AG04449 (cell line): ENCODE measurements at regions not wholly inside any gene's neighbourhood (a gene's known extent, or its start where the extent isn't known, plus 50 kb on each side); places are given as distances from the start of the nearest gene placed in this dataset.

Experiments
- CTCF ChIA-PET: fragments of 350-600 bp; formaldehyde crosslinking; extraction: SDS; loops from one replicate; lab custom pipeline; 2021; ENCODE audit warnings: antibody characterized with exemption; lab: Yijun Ruan, JAX
- POLR2A ChIA-PET: fragments of 400-600, 350-600 bp; formaldehyde crosslinking; extraction: SDS; loops from one replicate; lab custom pipeline; 2020; ENCODE audit warnings: antibody characterized with exemption, inconsistent platforms; lab: Yijun Ruan, JAX
- DNase-seq: peaks from one replicate; pipeline ENCODE4 v3.0.0-alpha.2; 2010; ENCODE audit warnings: low read depth, low spot score
- H3K4me3 ChIP-seq: 2 replicates; pipeline ENCODE4 v1.5.1; 2011; ENCODE audit warnings: low read depth, mild to moderate bottlenecking, control low read depth, low read length
- CTCF ChIP-seq: IDR thresholded peaks from one replicate; pipeline ENCODE4 v1.5.1; 2011; ENCODE audit warnings: mild to moderate bottlenecking, moderate library complexity, low read length, control low read depth, inconsistent platforms; ENCODE audit not compliant: insufficient read depth; ENCODE audit errors: missing control alignments

GRCh38 chr10:58956926-58957325 is 219.5 kb upstream of the PHYHIPL start:
- CTCF ChIA-PET = interaction anchor here (1.0 kb wide), 1 partner anchor 542 kb away, joined by 3 read pairs; no protein-coding TSS in a partner anchor
- POLR2A ChIA-PET = no interaction called here
- no peak for TF ChIP-seq CTCF
- H3K4me3 ChIP-seq = no peak overlapping the region
- no peak for DNase-seq

GRCh38 chr10:58957517-58957916 is 218.9 kb upstream of the PHYHIPL start:
- ChIA-PET CTCF (interaction anchor here (1.0 kb wide), 1 partner anchor 543 kb away, joined by 3 read pairs; no protein-coding TSS in a partner anchor), POLR2A (no interaction called here)
- H3K4me3 ChIP-seq = no peak overlapping the region
- no peak for DNase-seq
- TF ChIP-seq CTCF = no peak

- DNase-seq = no peak
- POLR2A ChIA-PET = no interaction called here
- TF ChIP-seq CTCF = no peak
- no peak overlapping the region for H3K4me3 ChIP-seq
- CTCF ChIA-PET = no interaction called here
Measured at GRCh38 chr10:58963101-58963534, 213.3 kb upstream of the PHYHIPL start.

- CTCF ChIA-PET = interaction anchor here (1.1 kb wide), 1 partner anchor 12 kb away, joined by 3 read pairs; no protein-coding TSS in a partner anchor
- H3K4me3 ChIP-seq = no peak overlapping the region
- TF ChIP-seq CTCF = no peak
- no peak for DNase-seq
- POLR2A ChIA-PET = no interaction called here
Measured at GRCh38 chr10:58963723-58964124, 212.7 kb upstream of the PHYHIPL start.

GRCh38 chr10:58965855-58966254 is 210.6 kb upstream of the PHYHIPL start:
- no peak overlapping the region for H3K4me3 ChIP-seq
- DNase-seq = no peak
- no peak for TF ChIP-seq CTCF
- ChIA-PET CTCF (interaction anchor here (0.7 to 1.2 kb wide), 2 partner anchors 14 to 656 kb away, joined by 3 read pairs; no protein-coding TSS in a partner anchor), POLR2A (no interaction called here)

GRCh38 chr10:58967551-58968388 is 208.7 kb upstream of the PHYHIPL start:
- DNase-seq = no peak
- CTCF ChIA-PET = interaction anchor here (1.1 to 3.3 kb wide), 2 partner anchors 15 to 16 kb away, joined by 3 to 11 read pairs; no protein-coding TSS in a partner anchor
- POLR2A ChIA-PET = interaction anchor here (0.6 kb wide), 1 partner anchor 454 kb away, joined by 3 read pairs; no protein-coding TSS in a partner anchor
- TF ChIP-seq CTCF = no peak
- H3K4me3 ChIP-seq = no peak overlapping the region
